GM23248 (cell line): ENCODE measurements at regions not wholly inside any gene's neighbourhood (a gene's known extent, or its start where the extent isn't known, plus 50 kb on each side); places are given as distances from the start of the nearest gene placed in this dataset.

Experiments used
- DNase-seq: peaks from one replicate; pipeline ENCODE4 v3.0.0-alpha.2; 2015
- H2AFZ ChIP-seq: fragments of 200-600 bp; sonication (generic); 2 replicates; pipeline ENCODE4 v1.6.1; 2016; ENCODE audit warnings: antibody characterized with exemption
- H3F3A ChIP-seq: fragments of 200-600 bp; sonication (generic); 2 replicates; pipeline ENCODE4 v1.6.1; 2016; ENCODE audit warnings: mild to moderate bottlenecking, antibody characterized with exemption, mixed run types; ENCODE audit not compliant: insufficient read depth
- H3K27ac ChIP-seq: fragments of 200-600 bp; sonication (generic); 2 replicates; pipeline ENCODE4 v1.5.1; 2016; ENCODE audit warnings: mild to moderate bottlenecking
- H3K27me3 ChIP-seq: fragments of 200-600 bp; sonication (generic); replicated peaks from 2 replicates; pipeline ENCODE4 v1.6.1; 2016; ENCODE audit warnings: mild to moderate bottlenecking; ENCODE audit not compliant: insufficient read depth
- H3K36me3 ChIP-seq: fragments of 200-600 bp; sonication (generic); 2 replicates; pipeline ENCODE4 v1.6.1; 2016; ENCODE audit warnings: low read depth, mild to moderate bottlenecking
- H3K4me1 ChIP-seq: fragments of 200-600 bp; sonication (generic); 2 replicates; pipeline ENCODE4 v1.6.1; 2016; ENCODE audit warnings: mild to moderate bottlenecking; ENCODE audit not compliant: insufficient read depth
- H3K4me2 ChIP-seq: fragments of 200-600 bp; sonication (generic); one replicate; pipeline ENCODE4 v1.6.1; 2016; ENCODE audit warnings: mild to moderate bottlenecking; ENCODE audit not compliant: unreplicated experiment
- H3K4me3 ChIP-seq: fragments of 200-600 bp; sonication (generic); 2 replicates; pipeline ENCODE4 v1.5.1; 2016; ENCODE audit warnings: mild to moderate bottlenecking
- H3K79me2 ChIP-seq: fragments of 200-600 bp; sonication (generic); 2 replicates; pipeline ENCODE4 v1.6.1; 2016; ENCODE audit warnings: mild to moderate bottlenecking; ENCODE audit not compliant: insufficient read depth
- H3K9ac ChIP-seq: fragments of 200-600 bp; sonication (generic); 2 replicates; pipeline ENCODE4 v1.6.1; 2016; ENCODE audit warnings: mild to moderate bottlenecking
- H3K9me2 ChIP-seq: fragments of 200-600 bp; sonication (generic); 2 replicates; pipeline ENCODE4 v1.6.1; 2016; ENCODE audit warnings: mixed run types, mild to moderate bottlenecking, moderate library complexity; ENCODE audit not compliant: insufficient read depth
- H3K9me3 ChIP-seq: fragments of 200-600 bp; sonication (generic); one replicate; pipeline ENCODE4 v1.6.1; 2017; ENCODE audit warnings: low read depth
- H4K20me1 ChIP-seq: fragments of 200-600 bp; sonication (generic); 2 replicates; pipeline ENCODE4 v1.6.0; 2016; ENCODE audit not compliant: insufficient read depth
- EZH2 ChIP-seq: fragments of 200-600 bp; sonication (generic); IDR thresholded peaks from 2 replicates; pipeline ENCODE4 v1.6.1; 2018; ENCODE audit warnings: antibody characterized with exemption, mild to moderate bottlenecking; ENCODE audit not compliant: insufficient read depth, poor library complexity, severe bottlenecking
- EZH2phosphoT487 ChIP-seq: fragments of 200-600 bp; sonication (generic); IDR thresholded peaks from 2 replicates; pipeline ENCODE4 v1.6.1; 2018; ENCODE audit warnings: antibody characterized with exemption, moderate library complexity, mild to moderate bottlenecking, low read depth; ENCODE audit not compliant: insufficient read depth
- WGBS, 2 experiments: methylation state at CpG; one replicate each; pipeline ENCODE4 v1.1.6; 2015 to 2017; ENCODE audit warnings: low lambda C conversion rate in 2 of 2, low coverage in 1 of 2; ENCODE audit errors: missing lambda C conversion rate in 2 of 2; 5-methylcytosine and 5-hydroxymethylcytosine counted together
- in situ Hi-C: fragments of 300-500 bp; cut with MboI; formaldehyde crosslinking; loops from 2 replicates; pipeline ENCODE4 v1.15.0; 2020

DNA sequence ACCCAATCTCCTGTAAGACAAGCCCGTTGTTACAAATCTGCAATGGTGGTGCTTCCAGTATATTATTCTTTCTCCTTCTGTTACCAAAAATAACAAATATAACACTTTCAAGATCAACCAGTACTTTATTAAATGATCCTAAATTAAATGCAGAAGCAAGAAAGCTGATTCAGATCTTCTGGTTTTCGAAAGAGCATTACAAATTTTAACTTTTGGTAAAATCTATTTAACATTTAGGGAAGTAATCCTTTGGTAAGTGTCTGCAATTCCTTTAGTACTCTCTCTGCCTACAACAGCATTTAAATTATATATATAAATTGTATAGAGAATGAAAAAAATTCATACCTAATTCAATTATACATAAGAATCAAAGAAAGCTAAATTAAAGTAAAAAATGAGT is 198.6 kb upstream of the HMCN1 start:
- in situ Hi-C loops = no loop called here
- H3K4me3 ChIP-seq = no peak overlapping the region

DNA sequence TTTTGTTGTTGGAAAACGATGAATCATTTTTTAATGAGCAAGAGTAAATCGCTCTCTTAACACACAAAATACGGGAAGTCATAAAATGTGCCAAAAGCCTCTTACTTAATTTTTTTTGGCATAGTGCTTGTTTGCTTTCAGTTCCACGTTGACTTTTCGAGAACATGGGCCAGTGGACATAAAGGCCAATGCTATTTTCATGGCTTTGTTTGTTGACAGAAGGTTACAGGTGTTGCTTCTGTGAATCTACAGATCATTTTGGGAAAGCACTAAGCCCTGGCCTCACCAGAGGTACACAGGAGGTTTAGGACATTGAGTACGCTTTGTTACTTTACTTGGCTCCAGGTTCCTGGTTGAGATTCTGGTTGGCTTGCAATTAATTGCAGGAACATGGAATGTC is 199.4 kb upstream of the HMCN1 start:
- Histone ChIP-seq H3K9me3 (no peaks in the 10 kb centered on the region), H3K36me3 (no peaks in the 10 kb centered on the region), H3K9ac (no peak overlapping the region), H3K79me2 (no peaks in the 10 kb centered on the region), H3F3A (no peaks in the 10 kb centered on the region), H3K4me2 (no peak overlapping the region), H3K4me3 (no peak overlapping the region), H3K27me3 (no peaks in the 10 kb centered on the region), H2AFZ (no peak overlapping the region), H3K27ac (no peak overlapping the region), H3K9me2 (no peaks in the 10 kb centered on the region), H3K4me1 (no peaks in the 10 kb centered on the region), H4K20me1 (no peaks in the 10 kb centered on the region)
- no peak for DNase-seq
- WGBS, 2 experiments = 51 to 54% methylated on average over 6 of the region's 6 CpGs
- in situ Hi-C loops = no loop called here
- TF ChIP-seq EZH2phosphoT487 = no peak
- no peak for TF ChIP-seq EZH2

More for the DNA sequence above, 198.6 kb upstream of the HMCN1 start:
- no peak for TF ChIP-seq EZH2phosphoT487
- no peak for TF ChIP-seq EZH2
- H3K4me1 ChIP-seq = no peaks in the 10 kb centered on the region
- H3K9ac ChIP-seq = no peak overlapping the region
- H3K9me2 ChIP-seq = 0 out of 2 replicates have a peak, but pooled peaks cover 3% of the 10 kb centered on the region
- H3K27me3 ChIP-seq = no peaks in the 10 kb centered on the region
- 92 to 93% methylated on average over 2 of the region's 2 CpGs for WGBS, 2 experiments
- no peaks in the 10 kb centered on the region for H3K36me3 ChIP-seq
- H3K9me3 ChIP-seq = no peaks in the 10 kb centered on the region
- DNase-seq = no peak
- no peaks in the 10 kb centered on the region for H4K20me1 ChIP-seq
- H3K4me2 ChIP-seq = no peak overlapping the region
- H3F3A ChIP-seq = no peaks in the 10 kb centered on the region
- no peak overlapping the region for H3K27ac ChIP-seq
- no peaks in the 10 kb centered on the region for H3K79me2 ChIP-seq
- no peak overlapping the region for H2AFZ ChIP-seq

DNA sequence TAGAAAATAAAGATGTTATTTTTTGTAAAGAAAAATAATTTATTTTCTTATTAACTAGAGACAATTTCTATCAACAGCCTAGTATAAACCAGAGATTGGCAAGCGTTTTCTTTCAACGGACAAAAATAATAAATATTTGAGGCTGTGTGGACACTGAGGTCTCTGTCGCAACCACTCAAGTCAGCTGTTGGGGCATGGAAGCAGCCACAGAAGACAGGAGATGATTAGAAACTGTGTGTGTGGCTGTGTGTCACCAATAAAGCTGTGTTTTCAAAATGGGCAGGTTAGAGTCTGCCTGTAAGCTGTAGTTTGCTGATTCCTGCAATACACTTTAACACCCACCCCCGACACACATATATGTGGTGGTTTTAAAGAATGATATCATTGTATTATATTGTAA is 200.6 kb upstream of the HMCN1 start:
- WGBS, 2 experiments = 96 to 99% methylated on average over 4 of the region's 4 CpGs
- H2AFZ ChIP-seq = no peak overlapping the region
- H3K36me3 ChIP-seq = no peaks in the 10 kb centered on the region
- H3K9me3 ChIP-seq = no peaks in the 10 kb centered on the region
- H3K27me3 ChIP-seq = no peaks in the 10 kb centered on the region
- H3K4me1 ChIP-seq = no peaks in the 10 kb centered on the region
- no peak for DNase-seq
- H3K9me2 ChIP-seq = no peaks in the 10 kb centered on the region
- in situ Hi-C loops = no loop called here
- H3F3A ChIP-seq = no peaks in the 10 kb centered on the region
- no peak overlapping the region for H3K27ac ChIP-seq
- TF ChIP-seq EZH2 = no peak
- TF ChIP-seq EZH2phosphoT487 = no peak
- H3K4me3 ChIP-seq = no peak overlapping the region
- H3K9ac ChIP-seq = no peak overlapping the region
- H4K20me1 ChIP-seq = no peaks in the 10 kb centered on the region
- no peak overlapping the region for H3K4me2 ChIP-seq
- no peaks in the 10 kb centered on the region for H3K79me2 ChIP-seq

DNA sequence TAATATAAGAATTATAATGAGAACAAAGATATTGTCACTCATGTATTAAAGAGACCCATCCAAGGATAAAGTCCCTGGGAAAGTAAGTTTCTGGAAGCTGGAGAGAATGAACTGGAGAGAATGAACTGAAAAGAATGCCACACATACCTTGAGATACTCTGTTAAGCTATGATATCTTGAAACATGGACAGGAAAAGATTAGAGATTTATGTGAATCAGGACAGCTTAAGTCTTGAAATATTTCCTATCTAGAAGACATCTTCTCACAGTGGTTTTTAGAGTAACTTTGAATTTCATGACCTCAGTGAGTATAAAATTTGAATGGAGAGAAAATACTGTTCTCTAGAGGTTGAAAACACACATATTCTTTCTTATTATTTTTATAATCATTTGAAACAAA is 201.3 kb upstream of the HMCN1 start:
- H3K36me3 ChIP-seq = no peaks in the 10 kb centered on the region
- H3K4me3 ChIP-seq = no peak overlapping the region
- H3K9me2 ChIP-seq = no peaks in the 10 kb centered on the region
- H3F3A ChIP-seq = no peaks in the 10 kb centered on the region
- no peaks in the 10 kb centered on the region for H3K79me2 ChIP-seq
- H3K4me2 ChIP-seq = no peak overlapping the region
- H3K9me3 ChIP-seq = no peaks in the 10 kb centered on the region
- H3K4me1 ChIP-seq = no peaks in the 10 kb centered on the region
- in situ Hi-C loops = no loop called here
- no peaks in the 10 kb centered on the region for H3K27me3 ChIP-seq
- DNase-seq = no peak
- H4K20me1 ChIP-seq = no peaks in the 10 kb centered on the region
- no peak overlapping the region for H2AFZ ChIP-seq
- no peak overlapping the region for H3K9ac ChIP-seq
- TF ChIP-seq EZH2 (no peak), EZH2phosphoT487 (no peak)
- no peak overlapping the region for H3K27ac ChIP-seq

DNA sequence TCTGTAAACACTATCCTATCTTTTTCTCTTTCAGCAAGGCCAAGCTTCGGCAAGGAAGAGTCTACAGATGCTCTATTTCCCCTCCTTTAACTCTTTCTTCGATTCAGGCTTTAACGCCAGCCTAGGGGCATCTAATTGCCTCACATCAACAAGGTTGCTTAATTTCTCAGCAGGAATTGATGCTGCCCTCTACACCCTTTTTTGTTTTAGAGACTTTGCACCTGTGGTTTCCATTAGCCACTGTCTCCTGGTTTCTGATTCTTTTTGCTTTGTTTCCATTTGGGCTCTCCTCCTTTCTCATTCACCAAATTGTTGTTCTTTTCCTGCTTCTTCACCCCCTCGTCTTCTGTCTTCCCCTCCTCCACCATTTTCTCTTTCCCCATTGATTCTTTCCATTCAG is 202.4 kb upstream of the HMCN1 start:
- no peaks in the 10 kb centered on the region for H3K9me3 ChIP-seq
- no peaks in the 10 kb centered on the region for H3K79me2 ChIP-seq
- TF ChIP-seq EZH2phosphoT487 (no peak), EZH2 (no peak)
- no peak overlapping the region for H2AFZ ChIP-seq
- H3K4me3 ChIP-seq = no peak overlapping the region
- H3K27me3 ChIP-seq = no peaks in the 10 kb centered on the region
- no peak overlapping the region for H3K4me2 ChIP-seq
- H3K27ac ChIP-seq = no peak overlapping the region
- DNase-seq = no peak
- 82 to 83% methylated on average over 4 of the region's 4 CpGs for WGBS, 2 experiments
- no peaks in the 10 kb centered on the region for H3F3A ChIP-seq
- H3K4me1 ChIP-seq = no peaks in the 10 kb centered on the region
- H3K9me2 ChIP-seq = no peaks in the 10 kb centered on the region
- in situ Hi-C loops = no loop called here
- no peaks in the 10 kb centered on the region for H4K20me1 ChIP-seq
- no peaks in the 10 kb centered on the region for H3K36me3 ChIP-seq
- no peak overlapping the region for H3K9ac ChIP-seq
